ENCODE measurements at regions not wholly inside any gene's neighbourhood (a gene's known extent, or its start where the extent isn't known, plus 50 kb on each side); places are given as distances from the start of the nearest gene placed in this dataset.

DNA sequence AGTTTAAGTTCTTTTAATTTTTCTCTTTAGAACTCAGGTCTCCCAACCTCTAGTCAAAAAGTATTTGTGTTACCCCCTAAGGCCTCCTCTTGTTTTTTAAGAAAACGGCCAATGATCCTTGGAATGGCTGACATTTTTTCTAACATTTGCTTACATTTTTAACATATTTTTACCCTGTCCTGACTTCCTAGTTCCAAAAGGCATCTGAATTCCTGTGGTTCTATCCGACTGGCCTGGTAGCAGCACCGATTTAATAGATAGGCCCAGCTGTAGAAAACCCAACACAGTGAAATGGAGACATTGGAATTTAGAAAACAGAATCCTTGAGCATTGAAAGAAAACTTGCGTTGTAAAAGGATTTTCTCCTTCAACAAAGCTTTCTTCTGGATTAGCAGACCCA lies 134.7 kb upstream of the GSC start:
- intact Hi-C loops (cut with DNase I, micrococcal nuclease) = no loop called here
- ChIA-PET CTCF (no interaction called here), POLR2A (no interaction called here)
- no peak overlapping the region for H3K27ac ChIP-seq (ENCODE audit: low read depth in 1 of 2, low read length in 2 of 2)
- no peak for TF ChIP-seq CTCF (IDR thresholded peaks at IDR 0.05)
- Mint-ChIP-seq H3K27ac (no peak overlapping the region), H3K27me3 (peaks cover 16% of the 10 kb centered on the region), H3K36me3 (ENCODE audit: low read depth) (no peaks in the 10 kb centered on the region), H3K4me1 (ENCODE audit: low read depth) (no peaks in the 10 kb centered on the region), H3K9me3 (no peaks in the 10 kb centered on the region), H3K4me3 (no peak overlapping the region)
- H3K4me1 ChIP-seq (ENCODE audit: insufficient read depth, low read length) = no peaks in the 10 kb centered on the region
- H3K9me3 ChIP-seq (ENCODE audit: control insufficient read depth in 1 of 2, insufficient read depth in 1 of 2, low read length in 2 of 2) = no peaks in the 10 kb centered on the region
- peaks cover 0 to 5% of the 10 kb centered on the region in 2 experiments for H3K27me3 ChIP-seq (ENCODE audit: control insufficient read depth in 1 of 2, insufficient read depth in 2 of 2, low read length in 2 of 2)
- no peak for DNase-seq
- H3K4me3 ChIP-seq (ENCODE audit: low read length) = no peak overlapping the region
- ATAC-seq (ENCODE audit: poor library complexity) = no peak
- H3K36me3 ChIP-seq (ENCODE audit: insufficient read depth, low read length) = no peaks in the 10 kb centered on the region

GRCh38 chr14:94903883-94904282 lies 134.0 kb upstream of the GSC start:
- H3K4me3 Mint-ChIP-seq = no peak overlapping the region
- ChIA-PET POLR2A (no interaction called here), CTCF (no interaction called here)

GRCh38 chr14:94903338-94903737 lies 133.4 kb upstream of the GSC start:
- H3K4me3 Mint-ChIP-seq = no peak overlapping the region
- Histone ChIP-seq H3K27me3 (ENCODE audit: control insufficient read depth in 1 of 2, insufficient read depth in 2 of 2, low read length in 2 of 2) (peaks cover 0 to 5% of the 10 kb centered on the region in 2 experiments), H3K36me3 (ENCODE audit: insufficient read depth, low read length) (no peaks in the 10 kb centered on the region), H3K4me1 (ENCODE audit: insufficient read depth, low read length) (no peaks in the 10 kb centered on the region), H3K27ac (ENCODE audit: low read depth in 1 of 2, low read length in 2 of 2) (no peak overlapping the region), H3K9me3 (ENCODE audit: control insufficient read depth in 1 of 2, insufficient read depth in 1 of 2, low read length in 2 of 2) (no peaks in the 10 kb centered on the region), H3K4me3 (ENCODE audit: low read length) (no peak overlapping the region)
- DNase-seq (no peak), ATAC-seq (ENCODE audit: poor library complexity) (no peak)
- no peaks in the 10 kb centered on the region for H3K36me3 Mint-ChIP-seq (ENCODE audit: low read depth)
- POLR2A ChIA-PET = no interaction called here
- peaks cover 19% of the 10 kb centered on the region for H3K27me3 Mint-ChIP-seq
- no peaks in the 10 kb centered on the region for H3K9me3 Mint-ChIP-seq
- intact Hi-C loops (cut with DNase I, micrococcal nuclease) = no loop called here
- TF ChIP-seq CTCF (IDR thresholded peaks at IDR 0.05) = no peak
- H3K27ac Mint-ChIP-seq = no peak overlapping the region
- no peaks in the 10 kb centered on the region for H3K4me1 Mint-ChIP-seq (ENCODE audit: low read depth)
- CTCF ChIA-PET = no interaction called here

More at GRCh38 chr14:94903883-94904282, 134.0 kb upstream of the GSC start:
- Histone ChIP-seq H3K27me3 (ENCODE audit: control insufficient read depth in 1 of 2, insufficient read depth in 2 of 2, low read length in 2 of 2) (peaks cover 0 to 5% of the 10 kb centered on the region in 2 experiments), H3K4me3 (ENCODE audit: low read length) (no peak overlapping the region), H3K4me1 (ENCODE audit: insufficient read depth, low read length) (no peaks in the 10 kb centered on the region), H3K36me3 (ENCODE audit: insufficient read depth, low read length) (no peaks in the 10 kb centered on the region), H3K9me3 (ENCODE audit: control insufficient read depth in 1 of 2, insufficient read depth in 1 of 2, low read length in 2 of 2) (no peaks in the 10 kb centered on the region), H3K27ac (ENCODE audit: low read depth in 1 of 2, low read length in 2 of 2) (no peak overlapping the region)
- DNase-seq = no peak
- H3K27me3 Mint-ChIP-seq = peaks cover 16% of the 10 kb centered on the region
- H3K9me3 Mint-ChIP-seq = no peaks in the 10 kb centered on the region
- TF ChIP-seq CTCF (IDR thresholded peaks at IDR 0.05) = no peak
- H3K4me1 Mint-ChIP-seq (ENCODE audit: low read depth) = no peaks in the 10 kb centered on the region
- intact Hi-C loops (cut with DNase I, micrococcal nuclease) = no loop called here
- no peaks in the 10 kb centered on the region for H3K36me3 Mint-ChIP-seq (ENCODE audit: low read depth)
- no peak overlapping the region for H3K27ac Mint-ChIP-seq
- ATAC-seq (ENCODE audit: poor library complexity) = no peak
